Osteocyte (in vitro differentiated cells): ENCODE measurements at regions not wholly inside any gene's neighbourhood (a gene's known extent, or its start where the extent isn't known, plus 50 kb on each side); places are given as distances from the start of the nearest gene placed in this dataset.

Experiments used
- DNase-seq: peaks from one replicate; pipeline ENCODE4 v3.0.0; 2021; ENCODE audit warnings: mixed read lengths; ENCODE audit not compliant: unreplicated experiment; ENCODE audit errors: extremely low spot score
- H3K27ac Mint-ChIP-seq: one replicate; pipeline ENCODE4 v1.8.0; 2021; ENCODE audit warnings: mild to moderate bottlenecking, mixed read lengths; ENCODE audit not compliant: unreplicated experiment
- H3K27me3 Mint-ChIP-seq: one replicate; pipeline ENCODE4 v1.8.0; 2021; ENCODE audit warnings: mixed read lengths; ENCODE audit not compliant: unreplicated experiment
- H3K36me3 Mint-ChIP-seq: one replicate; pipeline ENCODE4 v1.8.0; 2021; ENCODE audit warnings: mixed read lengths; ENCODE audit not compliant: unreplicated experiment
- H3K4me1 Mint-ChIP-seq: one replicate; pipeline ENCODE4 v1.8.0; 2021; ENCODE audit warnings: mixed read lengths; ENCODE audit not compliant: unreplicated experiment
- H3K4me3 Mint-ChIP-seq: one replicate; pipeline ENCODE4 v1.8.0; 2021; ENCODE audit warnings: mild to moderate bottlenecking, moderate library complexity, mixed read lengths; ENCODE audit not compliant: unreplicated experiment
- H3K9me3 Mint-ChIP-seq: one replicate; pipeline ENCODE4 v1.8.0; 2021; ENCODE audit warnings: mixed read lengths; ENCODE audit not compliant: unreplicated experiment
- CTCF ChIP-seq: fragments of 200-600 bp; sonication (generic); IDR thresholded peaks from 2 replicates; pipeline ENCODE4 v1.5.0; 2021; ENCODE audit warnings: antibody characterized with exemption, mild to moderate bottlenecking, moderate library complexity

GRCh38 chr17:6179017-6179416 is 108.8 kb downstream of the WSCD1 start:
- DNase-seq: no peak
- no peak for TF ChIP-seq CTCF
- H3K36me3 Mint-ChIP-seq: no peaks in the 10 kb centered on the region
- no peak overlapping the region for H3K4me3 Mint-ChIP-seq
- H3K9me3 Mint-ChIP-seq: no peaks in the 10 kb centered on the region
- H3K27me3 Mint-ChIP-seq: peaks cover 7% of the 10 kb centered on the region
- H3K4me1 Mint-ChIP-seq: no peaks in the 10 kb centered on the region
- no peak overlapping the region for H3K27ac Mint-ChIP-seq

- no peaks in the 10 kb centered on the region for H3K4me1 Mint-ChIP-seq
- H3K4me3 Mint-ChIP-seq: no peak overlapping the region
- no peak for DNase-seq
- H3K27ac Mint-ChIP-seq: no peak overlapping the region
- TF ChIP-seq CTCF: no peak
- peaks cover 5% of the 10 kb centered on the region for H3K27me3 Mint-ChIP-seq
- H3K36me3 Mint-ChIP-seq: no peaks in the 10 kb centered on the region
- no peaks in the 10 kb centered on the region for H3K9me3 Mint-ChIP-seq
Measured at GRCh38 chr17:6177941-6178694, 107.9 kb downstream of the WSCD1 start.
